ENCODE measurements at regions not wholly inside any gene's neighbourhood (a gene's known extent, or its start where the extent isn't known, plus 50 kb on each side); places are given as distances from the start of the nearest gene placed in this dataset.
"Not testable (repeated sequence)": the region's sequence is repeated elsewhere in the genome, so short reads cannot be mapped to it uniquely, and the experiment has no call there.

GRCh38 chr1:85523061-85523460 lies 57.5 kb upstream of the CCN1 start:
- not testable (repeated sequence) for TF ChIP-seq CTCF, POLR2A (IDR thresholded peaks at IDR 0.05)

All from adrenal gland (tissue), 5 donors.